ENCODE measurements at regions not wholly inside any gene's neighbourhood (a gene's known extent, or its start where the extent isn't known, plus 50 kb on each side); places are given as distances from the start of the nearest gene placed in this dataset.

DNA sequence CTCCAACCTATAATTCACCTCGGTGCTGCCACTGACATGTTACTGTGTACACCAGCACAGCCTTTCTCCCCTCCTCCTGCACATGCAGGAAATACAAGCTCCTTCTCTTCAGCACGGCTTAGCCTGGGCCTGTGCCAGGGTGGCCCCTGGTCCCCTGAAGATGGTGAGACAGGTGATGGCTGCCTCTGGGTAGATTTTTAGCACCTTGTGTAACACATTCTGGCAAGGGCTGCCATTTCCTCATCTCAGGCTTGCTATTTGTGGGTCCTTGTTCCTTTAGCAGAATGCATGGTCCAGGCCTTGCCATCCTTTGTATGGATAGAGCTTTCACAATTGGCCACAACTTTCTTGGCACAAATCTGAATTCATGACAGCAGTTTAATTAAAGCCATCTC, 151.3 kb downstream of the CDC5L start:
- intact Hi-C loops (cut with micrococcal nuclease), result no loop called here
- Mint-ChIP-seq H3K4me1 (ENCODE audit: low read depth) (peaks cover 8% of the 10 kb centered on the region), H3K4me3 (no peak overlapping the region), H3K9me3 (peaks cover 7% of the 10 kb centered on the region), H3K27ac (no peak overlapping the region), H3K27me3 (peaks cover 3% of the 10 kb centered on the region), H3K36me3 (ENCODE audit: low read depth) (no peaks in the 10 kb centered on the region)

DNA sequence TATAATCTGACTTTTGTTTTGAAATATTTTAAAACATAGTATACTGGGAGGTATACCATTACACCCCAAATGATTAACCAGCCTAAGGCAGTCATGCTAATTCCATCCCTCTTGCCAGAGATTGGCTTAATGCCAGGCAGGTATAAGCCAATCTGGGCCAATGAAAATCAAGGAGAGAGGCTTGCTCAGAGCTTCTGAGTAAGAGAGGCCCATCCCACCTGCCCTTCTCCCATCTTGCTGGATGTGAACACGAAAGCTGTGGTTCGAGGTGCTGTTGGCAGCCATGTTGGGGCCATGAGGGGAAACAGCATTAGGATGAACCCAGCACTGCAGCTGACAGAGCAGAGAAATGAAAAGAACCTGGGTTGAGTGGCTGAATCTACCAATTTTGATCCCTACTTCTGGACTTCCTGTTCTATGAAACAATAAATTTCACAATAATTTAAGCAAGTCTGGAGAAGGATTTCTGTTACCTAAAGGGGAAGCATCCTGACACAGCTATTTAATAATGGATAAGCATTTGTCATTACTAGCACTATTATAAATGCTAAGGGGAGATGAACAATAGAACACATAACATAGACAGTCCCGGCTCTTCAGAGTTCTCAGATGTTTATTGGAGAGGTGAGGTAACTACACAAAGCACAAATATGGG, 152.3 kb downstream of the CDC5L start:
- H3K4me1 Mint-ChIP-seq (ENCODE audit: low read depth), result peaks cover 8% of the 10 kb centered on the region
- intact Hi-C loops (cut with micrococcal nuclease), result no loop called here
- peaks cover 4% of the 10 kb centered on the region for H3K27me3 Mint-ChIP-seq
- H3K4me3 Mint-ChIP-seq, result no peak overlapping the region
- peaks cover 7% of the 10 kb centered on the region for H3K9me3 Mint-ChIP-seq
- H3K36me3 Mint-ChIP-seq (ENCODE audit: low read depth), result no peaks in the 10 kb centered on the region
- H3K27ac Mint-ChIP-seq, result no peak overlapping the region

DNA sequence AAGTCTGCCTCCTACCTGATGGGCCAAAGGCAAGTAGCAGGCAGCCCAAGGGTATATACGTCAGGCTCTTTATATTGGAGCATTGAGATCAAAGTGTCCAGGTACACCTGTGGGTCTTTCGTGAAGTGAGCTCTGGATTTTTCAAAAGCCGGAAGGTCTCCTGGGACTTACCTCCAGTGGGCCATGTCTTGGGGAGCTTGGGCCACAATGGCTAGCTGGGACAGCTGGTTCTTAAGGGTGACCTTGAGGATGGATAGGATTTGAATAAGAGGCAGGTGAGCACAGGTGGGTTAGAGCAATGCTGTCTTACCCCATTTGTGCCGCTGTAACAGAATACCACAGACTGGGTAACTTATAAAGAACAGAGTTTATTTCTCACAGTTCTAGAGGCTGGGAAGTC, 153.4 kb downstream of the CDC5L start:
- peaks cover 8% of the 10 kb centered on the region for H3K4me1 Mint-ChIP-seq (ENCODE audit: low read depth)

DNA sequence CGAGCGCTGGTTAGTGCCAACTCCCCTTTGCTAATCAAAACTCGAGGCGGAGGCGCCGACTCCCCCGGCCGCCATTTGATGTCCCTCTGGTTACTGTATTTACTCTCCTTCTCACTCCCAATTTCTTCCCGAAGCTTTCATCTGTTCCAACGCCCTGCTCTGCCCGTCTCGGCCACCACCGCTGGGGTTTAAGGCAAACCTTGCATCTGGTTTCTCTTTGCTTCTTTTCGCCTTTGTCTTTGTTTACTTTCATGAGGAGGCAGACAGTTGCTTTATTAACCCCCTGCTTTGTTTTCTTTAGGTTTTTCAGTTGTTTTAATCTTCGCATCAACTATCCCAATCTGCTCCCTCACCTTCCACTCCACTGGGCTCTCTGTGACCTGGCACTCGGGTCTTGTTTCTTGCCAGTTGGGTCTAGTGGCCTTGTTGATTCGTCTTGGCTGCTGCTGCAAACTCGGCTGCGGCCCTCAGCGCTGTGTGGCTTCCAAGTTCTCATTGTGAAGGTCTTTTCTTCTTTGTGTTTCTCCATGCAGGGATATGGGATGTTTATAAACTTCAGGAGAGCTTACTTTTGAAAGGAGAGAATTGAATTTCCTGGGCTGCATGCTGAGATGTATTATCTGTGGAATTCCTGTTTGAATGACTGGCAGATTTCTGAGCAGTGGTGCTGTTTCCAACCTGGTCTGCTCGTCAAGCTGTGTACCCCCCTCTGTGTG, 155.1 kb downstream of the CDC5L start:
- Mint-ChIP-seq H3K27ac (no peak overlapping the region), H3K4me3 (no peak overlapping the region), H3K36me3 (ENCODE audit: low read depth) (no peaks in the 10 kb centered on the region), H3K27me3 (peaks cover 4% of the 10 kb centered on the region), H3K4me1 (ENCODE audit: low read depth) (peaks cover 8% of the 10 kb centered on the region), H3K9me3 (peaks cover under 1% of the 10 kb centered on the region)
- intact Hi-C loops (cut with micrococcal nuclease), result no loop called here

More for the DNA sequence above, 153.4 kb downstream of the CDC5L start:
- peaks cover 7% of the 10 kb centered on the region for H3K9me3 Mint-ChIP-seq
- no peak overlapping the region for H3K4me3 Mint-ChIP-seq
- H3K27me3 Mint-ChIP-seq, result peaks cover 4% of the 10 kb centered on the region
- intact Hi-C loops (cut with micrococcal nuclease), result no loop called here
- no peaks in the 10 kb centered on the region for H3K36me3 Mint-ChIP-seq (ENCODE audit: low read depth)
- H3K27ac Mint-ChIP-seq, result no peak overlapping the region

DNA sequence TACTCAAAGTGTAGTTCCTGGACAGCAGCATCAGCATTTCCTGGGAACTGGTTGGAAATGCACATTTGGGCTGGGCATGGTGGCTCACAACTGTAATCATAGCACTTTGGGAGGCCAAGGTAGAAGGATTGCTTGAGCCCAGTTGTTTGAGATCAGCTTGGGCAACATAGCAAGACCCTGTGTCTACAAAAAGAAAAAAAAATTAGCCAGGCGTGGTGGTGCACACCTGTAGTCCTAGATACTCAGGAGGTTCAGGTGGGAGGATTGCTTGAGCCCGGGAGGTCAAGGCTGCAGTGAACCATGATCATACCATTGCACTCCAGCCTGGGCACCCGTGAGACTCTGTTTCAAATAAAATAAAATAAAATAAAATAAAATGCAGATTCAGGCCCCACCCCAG, 156.2 kb downstream of the CDC5L start:
- H3K27ac Mint-ChIP-seq, result no peak overlapping the region
- peaks cover 8% of the 10 kb centered on the region for H3K4me1 Mint-ChIP-seq (ENCODE audit: low read depth)
- no peaks in the 10 kb centered on the region for H3K36me3 Mint-ChIP-seq (ENCODE audit: low read depth)
- H3K4me3 Mint-ChIP-seq, result no peak overlapping the region
- peaks cover 4% of the 10 kb centered on the region for H3K27me3 Mint-ChIP-seq
- H3K9me3 Mint-ChIP-seq, result no peaks in the 10 kb centered on the region
- intact Hi-C loops (cut with micrococcal nuclease), result no loop called here

DNA sequence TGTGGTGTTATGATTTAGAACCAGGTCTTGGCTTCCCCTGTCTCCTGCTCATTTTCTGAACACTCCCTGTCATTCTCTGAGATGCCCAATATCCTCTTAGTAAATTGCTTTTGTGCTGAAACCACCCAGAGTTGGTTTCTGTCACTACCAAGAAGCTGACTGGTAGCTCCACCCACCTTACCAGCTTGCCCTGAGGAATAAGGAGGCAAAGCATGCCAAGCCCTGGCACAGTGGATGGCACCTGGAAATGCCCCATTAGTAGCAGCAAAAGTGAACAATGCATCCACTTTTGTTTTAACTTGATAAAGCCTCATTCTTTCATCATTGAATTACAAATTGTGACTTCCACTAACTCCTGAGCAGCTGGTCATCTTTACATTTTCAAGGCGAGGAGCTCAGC, 157.7 kb downstream of the CDC5L start:
- H3K36me3 Mint-ChIP-seq (ENCODE audit: low read depth), result no peaks in the 10 kb centered on the region
- H3K27me3 Mint-ChIP-seq, result peaks cover 11% of the 10 kb centered on the region
- no peaks in the 10 kb centered on the region for H3K9me3 Mint-ChIP-seq
- intact Hi-C loops (cut with micrococcal nuclease), result no loop called here
- H3K4me1 Mint-ChIP-seq (ENCODE audit: low read depth), result peaks cover under 1% of the 10 kb centered on the region
- no peak overlapping the region for H3K4me3 Mint-ChIP-seq
- H3K27ac Mint-ChIP-seq, result no peak overlapping the region

DNA sequence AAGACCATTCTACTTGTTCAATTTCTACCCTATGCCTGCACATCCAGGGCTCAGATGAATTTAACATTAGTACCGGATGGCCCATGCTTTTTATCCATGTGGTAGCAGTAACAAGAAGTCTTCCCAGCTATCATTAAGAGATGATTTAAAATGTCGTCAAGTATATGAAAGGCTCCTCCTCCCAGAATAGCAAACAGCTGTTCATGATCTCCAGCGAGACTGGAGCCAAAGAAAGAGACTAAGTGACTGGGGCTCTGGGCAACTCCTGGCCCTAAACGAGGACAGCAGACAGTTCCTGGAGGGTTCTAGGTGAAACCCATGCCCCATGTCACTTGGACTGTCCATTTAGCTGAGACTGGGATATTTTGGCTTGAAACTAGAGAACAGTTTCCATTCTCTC, 160.8 kb downstream of the CDC5L start:
- H3K27ac Mint-ChIP-seq, result no peak overlapping the region
- no peaks in the 10 kb centered on the region for H3K9me3 Mint-ChIP-seq
- H3K27me3 Mint-ChIP-seq, result peaks cover 20% of the 10 kb centered on the region
- H3K36me3 Mint-ChIP-seq (ENCODE audit: low read depth), result no peaks in the 10 kb centered on the region
- intact Hi-C loops (cut with micrococcal nuclease), result no loop called here
- H3K4me1 Mint-ChIP-seq (ENCODE audit: low read depth), result no peaks in the 10 kb centered on the region
- H3K4me3 Mint-ChIP-seq, result no peak overlapping the region

DNA sequence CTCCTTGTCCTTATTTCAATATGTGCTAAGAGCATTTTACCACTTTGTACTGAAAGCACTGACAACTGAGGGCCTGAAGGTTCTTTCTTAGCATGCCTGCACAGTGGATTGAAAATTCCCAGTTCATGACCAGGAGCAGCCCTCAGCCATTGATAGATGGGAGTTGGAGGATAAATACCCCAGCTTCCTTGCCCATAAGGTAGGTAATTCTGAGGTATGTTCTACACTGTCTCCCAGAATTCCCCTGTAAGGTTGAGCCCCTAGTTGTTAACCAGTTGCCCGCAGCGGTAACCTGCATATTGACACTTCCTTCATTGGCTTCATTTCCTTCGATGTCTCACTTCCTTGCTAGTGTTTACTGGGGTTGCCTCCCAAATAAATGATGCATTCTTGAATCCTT, 162.0 kb downstream of the CDC5L start:
- intact Hi-C loops (cut with micrococcal nuclease), result no loop called here
- H3K36me3 Mint-ChIP-seq (ENCODE audit: low read depth), result no peaks in the 10 kb centered on the region

DNA sequence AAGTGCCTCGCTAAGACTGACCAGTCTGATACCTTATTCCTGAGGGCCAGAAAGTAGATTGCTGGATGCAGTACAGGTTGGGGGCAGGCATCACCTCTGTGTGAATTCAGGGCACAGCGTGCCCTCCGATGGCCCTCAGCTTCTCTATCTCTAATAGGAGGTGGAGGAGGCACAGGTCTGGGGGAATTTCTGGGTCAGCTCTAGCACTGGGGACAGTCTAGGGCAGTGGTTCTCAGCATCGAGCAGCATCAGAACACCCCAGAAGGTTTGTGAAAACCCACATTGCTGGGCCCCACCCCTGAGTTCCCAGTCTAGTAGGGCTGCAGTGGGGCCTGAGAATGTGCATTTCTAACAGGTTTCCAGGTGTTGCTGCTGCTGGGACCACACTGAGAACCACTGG, 166.7 kb downstream of the CDC5L start:
- Mint-ChIP-seq H3K27me3 (peaks cover 31% of the 10 kb centered on the region), H3K4me1 (ENCODE audit: low read depth) (peaks cover 7% of the 10 kb centered on the region), H3K4me3 (no peak overlapping the region), H3K9me3 (no peaks in the 10 kb centered on the region), H3K27ac (no peak overlapping the region), H3K36me3 (ENCODE audit: low read depth) (no peaks in the 10 kb centered on the region)
- intact Hi-C loops (cut with micrococcal nuclease), result no loop called here

More for the DNA sequence above, 162.0 kb downstream of the CDC5L start:
- no peaks in the 10 kb centered on the region for H3K9me3 Mint-ChIP-seq
- no peaks in the 10 kb centered on the region for H3K4me1 Mint-ChIP-seq (ENCODE audit: low read depth)
- peaks cover 22% of the 10 kb centered on the region for H3K27me3 Mint-ChIP-seq
- no peak overlapping the region for H3K27ac Mint-ChIP-seq
- H3K4me3 Mint-ChIP-seq, result no peak overlapping the region

DNA sequence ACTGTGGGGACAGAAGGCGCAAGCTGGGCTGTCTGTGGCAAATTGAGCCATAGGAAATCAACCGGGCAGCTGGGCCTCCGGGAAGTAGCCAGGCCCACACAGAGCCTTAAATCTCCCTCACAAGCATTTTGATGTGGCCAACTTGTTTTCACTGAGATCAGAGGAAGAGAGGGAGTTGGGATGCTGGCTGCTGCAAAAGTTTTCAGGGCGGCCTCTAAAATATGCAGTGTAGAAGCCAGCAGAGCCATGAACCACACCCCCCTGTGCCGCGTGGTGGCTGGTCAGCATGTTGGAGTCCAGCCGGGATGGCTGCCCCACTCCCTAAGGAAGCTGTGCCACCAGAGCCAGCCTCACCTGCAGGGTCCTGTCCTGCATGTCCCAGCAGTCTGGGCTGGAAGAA, 167.4 kb downstream of the CDC5L start:
- Mint-ChIP-seq H3K27ac (no peak overlapping the region), H3K27me3 (peaks cover 33% of the 10 kb centered on the region), H3K36me3 (ENCODE audit: low read depth) (no peaks in the 10 kb centered on the region), H3K4me3 (no peak overlapping the region), H3K9me3 (no peaks in the 10 kb centered on the region), H3K4me1 (ENCODE audit: low read depth) (peaks cover 7% of the 10 kb centered on the region)
- intact Hi-C loops (cut with micrococcal nuclease), result no loop called here

DNA sequence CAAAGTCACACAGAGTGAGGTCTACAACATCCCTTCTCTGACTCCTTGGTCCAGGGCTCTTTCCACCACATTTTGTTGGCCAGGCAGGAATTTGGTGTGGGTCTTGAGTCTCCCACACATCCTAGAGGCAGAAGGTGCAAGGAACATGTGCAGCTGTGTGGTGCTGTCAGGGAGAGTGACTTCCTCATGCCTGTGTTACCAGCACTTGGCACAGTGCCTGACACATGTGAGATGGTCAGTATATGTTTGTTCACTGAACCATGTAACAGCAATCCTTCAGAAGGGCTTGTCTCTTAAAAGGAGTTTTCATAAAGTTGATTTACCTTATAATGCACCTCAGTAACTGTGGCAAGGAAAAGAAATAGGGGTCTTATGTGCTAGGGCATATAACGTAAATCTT, 168.5 kb downstream of the CDC5L start:
- Mint-ChIP-seq H3K27ac (no peak overlapping the region), H3K4me3 (no peak overlapping the region), H3K36me3 (ENCODE audit: low read depth) (no peaks in the 10 kb centered on the region), H3K27me3 (peaks cover 35% of the 10 kb centered on the region), H3K9me3 (no peaks in the 10 kb centered on the region), H3K4me1 (ENCODE audit: low read depth) (peaks cover 10% of the 10 kb centered on the region)
- intact Hi-C loops (cut with micrococcal nuclease), result no loop called here

DNA sequence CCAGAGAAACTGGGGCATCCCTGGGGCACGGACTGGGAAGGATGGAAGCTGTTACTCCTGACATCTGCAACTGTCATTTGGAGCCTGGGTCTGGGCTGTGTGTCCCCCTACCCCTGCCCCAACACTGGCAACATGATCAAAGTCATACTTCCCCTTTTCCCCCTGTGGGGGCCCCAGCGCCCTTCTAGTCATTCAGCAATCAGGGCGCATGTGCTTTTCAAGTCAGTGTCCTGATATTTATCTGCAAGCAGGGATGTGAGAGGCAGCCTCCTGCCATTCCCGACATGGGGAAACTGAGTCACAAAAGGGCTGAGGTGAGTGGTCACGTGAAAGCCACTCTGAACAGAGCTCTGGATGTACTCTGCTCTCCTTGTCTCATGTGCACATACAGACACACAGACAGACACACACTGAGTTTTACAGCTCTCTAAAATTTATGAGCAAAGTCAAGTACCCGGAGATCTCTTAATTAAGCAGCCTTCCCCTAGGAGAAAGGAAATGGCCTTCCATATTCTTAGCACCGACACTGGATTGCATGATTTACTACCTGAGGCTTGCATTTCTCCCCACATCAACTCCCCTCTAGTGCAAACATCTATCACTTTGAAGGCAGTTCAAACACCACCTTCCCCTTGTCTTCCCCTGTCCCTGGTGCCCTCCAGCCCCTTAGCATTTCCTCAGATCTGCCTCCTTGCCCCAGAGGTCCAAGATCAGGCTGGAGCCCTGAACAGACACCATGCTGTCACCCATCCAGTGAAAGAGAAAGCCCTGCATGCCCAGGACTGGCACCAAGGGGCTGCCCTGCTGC, 170.7 kb downstream of the CDC5L start:
- no peak overlapping the region for H3K4me3 Mint-ChIP-seq
- H3K36me3 Mint-ChIP-seq (ENCODE audit: low read depth), result no peaks in the 10 kb centered on the region
- H3K27ac Mint-ChIP-seq, result no peak overlapping the region
- intact Hi-C loops (cut with micrococcal nuclease), result no loop called here
- H3K4me1 Mint-ChIP-seq (ENCODE audit: low read depth), result peaks cover 30% of the 10 kb centered on the region
- H3K9me3 Mint-ChIP-seq, result no peaks in the 10 kb centered on the region
- H3K27me3 Mint-ChIP-seq, result peaks cover 36% of the 10 kb centered on the region

DNA sequence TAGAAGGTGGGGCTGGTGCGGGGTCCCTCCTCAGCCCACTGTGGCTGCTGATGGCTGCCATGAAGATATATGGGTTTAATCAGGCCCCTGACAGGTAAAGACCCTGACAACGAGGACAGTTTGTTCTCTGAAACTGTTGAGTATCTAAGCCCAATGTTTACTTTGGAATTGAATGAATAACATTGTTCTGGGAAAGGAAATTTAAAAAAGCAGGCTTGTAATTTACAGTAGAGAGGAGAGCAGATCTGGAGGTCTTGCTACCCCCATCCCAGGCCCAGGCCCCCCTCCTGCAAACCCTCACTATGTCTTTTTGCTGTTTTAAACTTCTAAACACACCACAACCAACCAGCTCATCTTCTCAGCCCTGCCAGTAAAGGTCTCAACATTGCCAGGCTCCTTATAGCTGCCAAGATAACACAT, 171.3 kb downstream of the CDC5L start:
- peaks cover 34% of the 10 kb centered on the region for H3K27me3 Mint-ChIP-seq
- intact Hi-C loops (cut with micrococcal nuclease), result no loop called here
- H3K4me3 Mint-ChIP-seq, result no peak overlapping the region
- no peak overlapping the region for H3K27ac Mint-ChIP-seq
- peaks cover 36% of the 10 kb centered on the region for H3K4me1 Mint-ChIP-seq (ENCODE audit: low read depth)
- H3K36me3 Mint-ChIP-seq (ENCODE audit: low read depth), result no peaks in the 10 kb centered on the region
- no peaks in the 10 kb centered on the region for H3K9me3 Mint-ChIP-seq

Data from dendritic cell treated with granulocyte-macrophage colony-stimulating factor and Interleukin-4, amounts not matched to agents 40 ng/mL and 50 ng/mL, for 4 days (primary cell).